ENCODE measurements at regions not wholly inside any gene's neighbourhood (a gene's known extent, or its start where the extent isn't known, plus 50 kb on each side); places are given as distances from the start of the nearest gene placed in this dataset.
"Not testable (repeated sequence)": the region's sequence is repeated elsewhere in the genome, so short reads cannot be mapped to it uniquely, and the experiment has no call there.

GRCh38 chrX:21219208-21219607 is 155.0 kb upstream of the CNKSR2 start:
- DNase-seq (ENCODE audit: low read depth) = not testable (repeated sequence)

DNA sequence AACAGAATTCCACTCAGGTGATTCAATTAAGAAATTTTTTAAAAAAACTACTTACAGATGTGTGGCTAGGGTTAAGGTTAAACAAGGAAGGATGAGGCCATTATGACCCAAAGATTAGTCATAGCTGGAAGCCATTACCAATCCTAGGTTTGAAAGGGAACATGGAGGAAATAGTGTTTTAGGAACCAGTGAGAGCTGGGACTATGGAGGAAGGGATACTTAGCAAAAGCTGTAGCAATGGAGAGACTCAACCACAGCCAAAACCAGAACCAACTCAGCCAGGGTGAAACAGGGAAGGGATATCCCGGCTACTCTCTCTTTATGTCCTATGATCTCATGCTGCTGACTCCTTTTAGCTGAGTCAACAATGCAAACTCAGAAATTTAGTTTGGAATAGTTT is 148.6 kb upstream of the CNKSR2 start:
- DNase-seq (ENCODE audit: low read depth) = peak; percentile 16

DNA sequence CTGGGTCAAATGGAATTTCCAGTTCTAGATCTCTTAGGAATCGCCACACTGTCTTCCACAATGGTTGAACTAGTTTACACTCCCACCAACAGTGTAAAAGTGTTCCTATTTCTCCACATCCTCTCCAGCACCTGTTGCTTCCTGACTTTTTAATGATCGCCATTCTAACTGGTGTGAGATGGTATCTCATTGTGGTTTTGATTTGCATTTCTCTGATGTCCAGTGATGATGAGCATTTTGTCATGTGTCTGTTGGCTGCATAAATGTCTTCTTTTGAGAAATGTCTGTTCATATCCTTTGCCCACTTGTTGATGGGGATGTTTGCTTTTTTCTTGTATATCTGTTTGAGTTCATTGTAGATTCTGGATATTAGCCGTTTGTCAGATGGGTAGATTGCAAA is 145.2 kb upstream of the CNKSR2 start:
- DNase-seq (ENCODE audit: low read depth) = not testable (repeated sequence)

- DNase-seq (ENCODE audit: low read depth) = no peak
Measured at GRCh38 chrX:21255032-21255618, 119.1 kb upstream of the CNKSR2 start.

- no peak for DNase-seq (ENCODE audit: low read depth)
Measured at GRCh38 chrX:21266949-21267348, 107.3 kb upstream of the CNKSR2 start.

- DNase-seq (ENCODE audit: low read depth) = no peak
Measured at GRCh38 chrX:21276736-21277433, 97.3 kb upstream of the CNKSR2 start.

DNA sequence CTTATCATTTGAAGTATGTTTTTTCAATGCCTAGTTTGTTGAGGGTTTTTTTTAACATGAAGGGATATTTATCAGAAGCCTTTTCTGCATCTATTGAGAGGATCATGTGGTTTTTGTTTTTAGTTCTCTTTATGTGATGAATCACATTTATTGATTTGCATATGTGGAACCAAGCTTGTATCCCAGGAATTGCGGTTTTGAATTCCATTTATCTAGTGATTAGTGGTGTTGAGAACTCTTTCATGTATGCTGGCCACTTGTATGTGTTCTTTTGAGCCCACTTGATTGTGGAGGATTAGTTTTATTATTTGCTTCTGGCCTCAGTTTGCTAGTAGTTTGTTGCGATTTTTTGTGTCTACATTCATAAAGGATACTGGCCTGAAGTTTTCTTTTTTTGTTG is 85.0 kb upstream of the CNKSR2 start:
- no peak for DNase-seq (ENCODE audit: low read depth)

DNA sequence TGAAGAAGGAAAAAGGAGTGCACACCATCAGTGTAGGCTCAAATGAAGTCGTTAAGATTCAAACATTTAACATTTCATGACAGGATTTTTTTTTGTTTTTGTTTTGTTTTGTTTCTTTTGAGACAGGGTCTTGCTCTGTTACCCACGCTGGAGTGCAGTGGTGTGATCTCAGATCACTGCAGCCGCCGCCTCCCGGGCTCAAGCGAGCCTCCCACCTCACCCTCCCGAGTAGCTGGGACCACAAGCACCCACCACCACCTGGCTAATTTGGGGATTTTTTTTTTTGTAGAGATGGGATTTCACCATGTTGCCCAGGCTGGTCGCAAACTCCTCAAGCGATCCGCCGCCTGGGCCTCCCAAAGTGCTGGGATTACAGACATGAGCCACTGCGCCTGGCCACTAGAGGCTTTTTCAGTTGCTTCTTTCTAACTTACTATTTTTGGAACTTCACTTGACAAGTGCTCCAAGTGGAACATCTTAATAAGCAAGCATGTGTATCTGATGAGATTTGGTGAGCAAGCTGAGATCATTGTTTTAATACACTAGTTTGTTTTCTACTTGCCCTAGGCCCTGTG is 78.9 kb upstream of the CNKSR2 start:
- DNase-seq (ENCODE audit: low read depth) = no peak

DNA sequence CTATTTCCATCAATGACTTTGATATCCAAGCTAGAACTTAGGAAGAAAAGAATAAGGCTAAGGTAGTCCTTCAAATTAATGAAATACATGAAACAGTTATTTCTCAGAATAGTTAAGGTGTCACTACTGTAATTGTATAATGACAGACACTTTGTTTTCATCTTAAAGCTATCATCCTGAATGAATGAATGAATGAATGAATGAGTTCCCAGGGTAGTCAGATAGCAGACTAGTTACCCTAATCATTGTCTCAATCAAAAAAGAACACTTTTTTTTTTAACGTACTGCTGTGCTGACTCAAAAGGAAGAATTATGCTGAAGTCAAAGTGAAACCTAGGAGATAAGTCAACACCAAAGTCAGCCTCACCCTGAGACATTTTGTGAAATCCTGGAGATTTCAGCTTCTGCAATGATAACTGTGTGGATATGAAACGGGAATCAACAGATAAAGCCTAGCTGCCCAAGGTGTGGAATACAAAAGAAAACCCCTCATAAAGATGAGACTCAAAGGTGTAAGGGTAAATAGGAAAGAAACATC is 68.3 kb upstream of the CNKSR2 start:
- no peak for DNase-seq (ENCODE audit: low read depth)

DNA sequence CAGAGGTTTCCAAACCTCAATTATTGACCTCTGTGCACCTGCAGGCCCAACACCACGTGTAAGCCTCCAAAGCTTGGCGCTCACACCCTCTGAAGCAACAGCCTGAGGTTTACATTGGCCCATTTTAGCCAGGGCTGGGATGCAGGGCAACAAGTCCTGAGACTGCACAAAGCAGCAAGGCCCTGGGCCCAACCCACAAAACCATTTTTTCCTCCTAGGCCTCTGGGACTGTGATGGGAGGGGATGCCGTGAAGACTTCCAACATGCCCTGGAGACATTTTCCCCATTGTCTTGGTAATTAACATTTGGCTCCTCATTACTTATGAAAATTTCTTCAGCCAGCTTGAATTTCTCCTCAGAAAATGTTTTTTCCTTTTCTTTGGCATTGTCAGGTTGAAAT is 54.9 kb upstream of the CNKSR2 start:
- DNase-seq (ENCODE audit: low read depth) = no peak
